ENCODE measurements at regions not wholly inside any gene's neighbourhood (a gene's known extent, or its start where the extent isn't known, plus 50 kb on each side); places are given as distances from the start of the nearest gene placed in this dataset.
"Not testable (repeated sequence)": the region's sequence is repeated elsewhere in the genome, so short reads cannot be mapped to it uniquely, and the experiment has no call there.

DNA sequence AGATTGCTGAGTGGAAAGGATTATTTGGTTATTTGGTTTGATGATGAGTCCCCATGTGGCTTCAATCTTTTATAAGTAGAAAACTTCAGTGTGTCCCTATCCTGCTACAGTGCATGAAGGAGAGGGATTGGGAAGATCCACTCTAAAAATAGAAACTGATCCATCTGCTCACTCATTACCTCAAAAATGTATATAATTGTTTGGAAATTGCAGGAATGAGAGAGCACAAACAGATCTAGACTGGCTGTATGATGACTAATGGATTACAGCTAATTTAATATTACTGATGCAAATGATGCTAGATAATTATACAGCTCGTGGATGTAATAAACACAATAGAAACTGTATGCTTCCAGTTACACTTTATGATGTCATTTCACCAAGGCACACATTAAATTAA is 625.3 kb upstream of the PRR20A start:
- TF ChIP-seq, protein P1, sequence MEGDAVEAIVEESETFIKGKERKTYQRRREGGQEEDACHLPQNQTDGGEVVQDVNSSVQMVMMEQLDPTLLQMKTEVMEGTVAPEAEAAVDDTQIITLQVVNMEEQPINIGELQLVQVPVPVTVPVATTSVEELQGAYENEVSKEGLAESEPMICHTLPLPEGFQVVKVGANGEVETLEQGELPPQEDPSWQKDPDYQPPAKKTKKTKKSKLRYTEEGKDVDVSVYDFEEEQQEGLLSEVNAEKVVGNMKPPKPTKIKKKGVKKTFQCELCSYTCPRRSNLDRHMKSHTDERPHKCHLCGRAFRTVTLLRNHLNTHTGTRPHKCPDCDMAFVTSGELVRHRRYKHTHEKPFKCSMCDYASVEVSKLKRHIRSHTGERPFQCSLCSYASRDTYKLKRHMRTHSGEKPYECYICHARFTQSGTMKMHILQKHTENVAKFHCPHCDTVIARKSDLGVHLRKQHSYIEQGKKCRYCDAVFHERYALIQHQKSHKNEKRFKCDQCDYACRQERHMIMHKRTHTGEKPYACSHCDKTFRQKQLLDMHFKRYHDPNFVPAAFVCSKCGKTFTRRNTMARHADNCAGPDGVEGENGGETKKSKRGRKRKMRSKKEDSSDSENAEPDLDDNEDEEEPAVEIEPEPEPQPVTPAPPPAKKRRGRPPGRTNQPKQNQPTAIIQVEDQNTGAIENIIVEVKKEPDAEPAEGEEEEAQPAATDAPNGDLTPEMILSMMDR (IDR thresholded peaks at IDR 0.05) = no peak
- Histone ChIP-seq H3K9me3 (no peaks in the 10 kb centered on the region), H3K4me3 (no peak overlapping the region), H3K4me1 (no peaks in the 10 kb centered on the region), H3K27me3 (no peaks in the 10 kb centered on the region), H3K27ac (no peak overlapping the region), H3K36me3 (no peaks in the 10 kb centered on the region)
- no peak for DNase-seq (ENCODE audit: low spot score)

DNA sequence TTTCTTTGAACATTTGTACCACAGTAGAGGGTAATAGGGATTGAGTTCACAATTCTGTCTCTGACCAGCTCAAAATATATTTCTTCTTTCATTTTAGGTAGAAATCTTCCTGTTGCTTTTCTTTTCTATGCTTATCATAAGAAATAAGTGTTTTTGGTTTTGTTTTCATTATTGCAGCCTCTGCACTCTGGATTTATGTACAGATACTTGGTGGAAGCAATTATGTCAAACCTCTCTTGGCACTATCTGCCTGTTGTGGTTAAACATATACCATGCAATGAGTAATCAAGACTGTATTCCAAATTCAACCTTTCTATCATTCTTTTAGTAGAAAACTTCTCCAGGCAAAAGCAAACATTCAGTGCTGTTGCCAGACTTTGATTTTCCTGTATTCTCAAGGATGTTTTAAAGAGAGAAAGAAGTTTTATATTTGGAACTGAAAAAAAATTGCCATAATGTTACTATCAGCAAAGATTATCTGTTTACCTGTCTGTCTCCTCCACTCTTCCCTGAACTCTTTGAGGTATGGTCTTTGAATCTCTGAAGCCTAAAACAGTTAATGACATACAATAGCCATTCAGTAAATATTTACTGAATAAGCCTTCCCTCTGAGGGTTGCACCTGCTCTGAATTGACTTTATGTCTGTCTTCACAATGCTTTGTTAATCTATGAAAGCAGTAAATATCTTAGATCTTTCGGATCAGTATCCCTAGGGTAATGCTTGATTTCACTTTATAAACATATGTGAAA is 612.5 kb upstream of the PRR20A start:
- TF ChIP-seq, protein P1 (IDR thresholded peaks at IDR 0.05) = no peak
- no peak overlapping the region for H3K4me3 ChIP-seq
- H3K9me3 ChIP-seq = no peaks in the 10 kb centered on the region
- no peak for DNase-seq (ENCODE audit: low spot score)
- no peaks in the 10 kb centered on the region for H3K36me3 ChIP-seq
- no peaks in the 10 kb centered on the region for H3K4me1 ChIP-seq
- H3K27me3 ChIP-seq = no peaks in the 10 kb centered on the region
- H3K27ac ChIP-seq = no peak overlapping the region

DNA sequence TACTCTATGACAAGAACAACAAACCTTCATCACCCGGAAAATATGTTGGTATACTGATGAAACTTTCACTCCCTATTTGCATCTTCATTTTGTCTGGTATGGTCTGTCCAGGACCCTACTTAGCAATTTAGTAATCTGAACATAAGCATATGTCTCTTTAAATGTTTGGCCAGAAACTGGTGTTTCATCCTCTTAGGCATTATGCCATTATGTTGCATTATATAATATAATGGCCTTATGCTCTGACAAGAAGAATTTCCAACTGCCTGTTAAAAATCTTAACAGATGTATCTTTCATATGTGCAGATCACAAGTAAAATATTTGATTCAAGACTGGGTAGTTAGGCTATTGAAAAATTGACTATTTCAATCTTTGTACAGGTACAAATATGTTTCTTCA is 610.6 kb upstream of the PRR20A start:
- Histone ChIP-seq H3K4me3 (no peak overlapping the region), H3K4me1 (no peaks in the 10 kb centered on the region), H3K9me3 (no peaks in the 10 kb centered on the region), H3K36me3 (no peaks in the 10 kb centered on the region), H3K27me3 (no peaks in the 10 kb centered on the region), H3K27ac (no peak overlapping the region)
- no peak for DNase-seq (ENCODE audit: low spot score)
- TF ChIP-seq, protein P1 (IDR thresholded peaks at IDR 0.05) = no peak

DNA sequence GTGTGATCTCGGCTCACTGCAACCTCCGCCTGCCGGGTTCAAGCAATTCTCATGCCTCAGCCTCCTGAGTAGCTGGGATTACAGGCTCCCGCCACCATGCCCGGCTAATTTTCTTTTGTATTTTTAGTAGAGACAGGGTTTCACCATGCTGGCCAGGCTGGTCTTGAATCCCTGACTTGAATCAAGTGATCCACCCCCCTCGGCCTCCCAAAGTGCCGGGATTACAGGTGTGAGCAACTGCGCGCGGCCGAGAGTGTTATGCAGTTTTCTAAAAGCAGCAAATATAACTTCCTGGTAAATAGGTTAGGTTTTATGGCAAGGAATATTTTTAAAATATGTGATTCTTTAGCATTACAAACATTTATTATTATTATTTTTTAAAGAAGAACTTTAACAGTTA is 592.8 kb upstream of the PRR20A start:
- DNase-seq (ENCODE audit: low spot score); H3K36me3 ChIP-seq; H3K27me3 ChIP-seq: not testable (repeated sequence)

DNA sequence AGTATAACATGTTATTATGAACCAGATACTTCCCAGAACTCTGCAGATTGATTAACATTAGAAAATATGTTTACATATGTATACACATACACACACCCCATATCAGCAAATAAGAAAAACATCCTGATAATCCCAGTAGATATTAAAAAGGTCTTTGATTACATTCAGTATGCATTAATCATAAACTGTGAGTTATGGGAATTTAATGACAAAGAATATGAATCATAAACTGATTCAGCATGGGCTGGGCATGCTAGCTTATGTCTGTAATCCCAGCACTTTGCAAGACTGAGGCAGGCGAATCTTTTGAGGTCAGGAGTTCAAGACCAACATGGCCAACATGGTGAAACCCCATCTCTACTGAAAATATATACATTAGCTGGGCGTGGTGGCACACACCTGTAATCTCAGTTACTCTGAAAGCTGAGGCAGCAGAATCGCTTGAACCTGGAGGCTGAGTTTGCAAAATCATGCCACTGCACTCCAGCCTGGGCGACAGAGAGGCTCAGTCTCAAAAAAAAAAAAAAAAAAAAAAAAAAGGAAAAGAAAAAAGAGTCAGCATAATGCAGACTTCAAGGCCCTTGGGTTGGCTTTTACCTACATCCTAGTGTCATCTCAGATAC is 581.9 kb upstream of the PRR20A start:
- no peak for DNase-seq (ENCODE audit: low spot score)
- Histone ChIP-seq H3K4me3 (no peak overlapping the region), H3K27me3 (no peaks in the 10 kb centered on the region), H3K4me1 (no peaks in the 10 kb centered on the region), H3K36me3 (no peaks in the 10 kb centered on the region), H3K27ac (no peak overlapping the region), H3K9me3 (no peaks in the 10 kb centered on the region)
- TF ChIP-seq, protein P1 (IDR thresholded peaks at IDR 0.05) = no peak

More for the DNA sequence above, 592.8 kb upstream of the PRR20A start:
- not testable (repeated sequence) for H3K9me3 ChIP-seq, H3K4me3 ChIP-seq, H3K4me1 ChIP-seq, H3K27ac ChIP-seq

DNA sequence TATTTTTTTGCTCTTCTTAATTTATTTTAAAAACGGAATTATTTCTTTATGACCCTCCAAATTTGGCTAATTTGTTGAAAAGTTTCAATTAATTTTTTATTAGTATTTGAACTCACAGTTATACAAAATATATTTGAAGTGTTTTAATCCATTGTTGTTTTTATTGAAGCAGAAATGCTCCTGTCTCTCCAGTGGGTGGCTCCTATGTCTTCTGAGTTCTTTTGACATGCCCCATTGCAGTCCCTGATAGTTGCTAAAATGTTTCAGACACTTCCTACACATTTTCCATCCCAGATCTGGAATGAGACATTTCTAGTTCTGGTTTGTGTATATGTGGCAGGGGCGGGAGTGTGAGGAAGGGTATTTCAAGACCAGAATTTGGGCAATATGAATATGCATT is 579.4 kb upstream of the PRR20A start:
- DNase-seq (ENCODE audit: low spot score) = no peak
- Histone ChIP-seq H3K4me3 (no peak overlapping the region), H3K9me3 (no peaks in the 10 kb centered on the region), H3K27me3 (no peaks in the 10 kb centered on the region), H3K36me3 (no peaks in the 10 kb centered on the region), H3K4me1 (no peaks in the 10 kb centered on the region), H3K27ac (no peak overlapping the region)
- TF ChIP-seq, protein P1 (IDR thresholded peaks at IDR 0.05) = no peak

All from right atrium auricular region (tissue), 2 donors.